ENCODE measurements at regions not wholly inside any gene's neighbourhood (a gene's known extent, or its start where the extent isn't known, plus 50 kb on each side); places are given as distances from the start of the nearest gene placed in this dataset.

GRCh38 chr13:27360562-27360961 is 63.9 kb upstream of the GTF3A start:
- intact Hi-C loops (cut with micrococcal nuclease; ENCODE audit: unreplicated experiment) (no loop called here), in situ Hi-C loops (cut with MboI) (no loop called here)
- Histone ChIP-seq H3K9me3 (replicated peaks; ENCODE audit: control insufficient read depth, insufficient read depth, low read length) (no peaks in the 10 kb centered on the region), H3K79me2 (ENCODE audit: control insufficient read depth, insufficient read depth, low read length) (no peaks in the 10 kb centered on the region), H3K27ac (ENCODE audit: control insufficient read depth, insufficient read depth) (no peak overlapping the region), H3K27me3 (replicated peaks in 1 of 2; ENCODE audit: control insufficient read depth in 2 of 2, insufficient read depth in 2 of 2, low read length in 1 of 2) (peaks cover 3 to 4% of the 10 kb centered on the region in 2 experiments; a peak in 1 of 4 replicates), H3K36me3 (ENCODE audit: control insufficient read depth in 2 of 2, insufficient read depth in 2 of 2, low read length in 1 of 2) (no peaks in the 10 kb centered on the region), H3K4me3 (no peak overlapping the region), H3K4me2 (ENCODE audit: control insufficient read depth, insufficient read depth) (no peak overlapping the region), H3K9ac (ENCODE audit: control insufficient read depth, insufficient read depth, low read length) (no peak overlapping the region), H4K20me1 (ENCODE audit: control insufficient read depth, insufficient read depth) (no peaks in the 10 kb centered on the region), H2AFZ (ENCODE audit: control insufficient read depth, low read depth, low read length) (no peak overlapping the region), H3K4me1 (ENCODE audit: control insufficient read depth, insufficient read depth, low read length) (no peaks in the 10 kb centered on the region)
- ATAC-seq: no peak
- no TSS peak for BruUV-seq (replicated peaks)
- 51% methylated on average over 9 of the region's 9 CpGs for WGBS (ENCODE audit: insufficient coverage, insufficient replicate concordance, low lambda C conversion rate, missing lambda C conversion rate)
- SMC1A ChIA-PET (ENCODE audit: uncharacterized antibody, unreplicated experiment): interaction anchor here (0.6 to 6.3 kb wide), 8 partner anchors 21 to 640 kb away, joined by 3 to 81 read pairs (median 3); no protein-coding TSS in a partner anchor
- CTCF ChIA-PET: interaction anchor here (1.2 to 10.3 kb wide), 15 partner anchors 8 to 623 kb away, joined by 3 to 186 read pairs (median 6); no protein-coding TSS in a partner anchor
- no peak for DNase-seq (ENCODE audit: low read depth, low spot score)
- POLR2A ChIA-PET: no interaction called here
- FAIRE-seq: no peak
- RAD21 ChIA-PET (ENCODE audit: unreplicated experiment): interaction anchor here (3.3 to 6.5 kb wide), 4 partner anchors 375 to 623 kb away, joined by 19 to 108 read pairs (median 48); no protein-coding TSS in a partner anchor
- no peak for TF ChIP-seq JUND (IDR thresholded peaks at IDR 0.05; ENCODE audit: low read depth, low read length)

GRCh38 chr13:27362064-27362751 is 62.2 kb upstream of the GTF3A start:
- H3K79me2 ChIP-seq (ENCODE audit: control insufficient read depth, insufficient read depth, low read length): no peaks in the 10 kb centered on the region
- no peak overlapping the region for H3K9ac ChIP-seq (ENCODE audit: control insufficient read depth, insufficient read depth, low read length)
- SMC1A ChIA-PET (ENCODE audit: uncharacterized antibody, unreplicated experiment): interaction anchor here (0.6 to 6.3 kb wide), 18 partner anchors 9 to 636 kb away, joined by 3 to 81 read pairs (median 4); no protein-coding TSS in a partner anchor
- no peaks in the 10 kb centered on the region for H3K36me3 ChIP-seq (ENCODE audit: control insufficient read depth in 2 of 2, insufficient read depth in 2 of 2, low read length in 1 of 2)
- DNase-seq (ENCODE audit: low read depth, low spot score): no peak
- H3K27ac ChIP-seq (ENCODE audit: control insufficient read depth, insufficient read depth): no peak overlapping the region
- H3K4me3 ChIP-seq: peak overlapping the region; percentile 29
- in situ Hi-C loops (cut with MboI): no loop called here
- CTCF ChIA-PET: interaction anchor here (0.5 to 10.3 kb wide), 57 partner anchors 9 to 622 kb away, joined by 3 to 186 read pairs (median 4); partner anchors contain the start of gene MTIF3
- peaks cover 3 to 4% of the 10 kb centered on the region in 2 experiments; a peak in 1 of 4 replicates for H3K27me3 ChIP-seq (replicated peaks in 1 of 2; ENCODE audit: control insufficient read depth in 2 of 2, insufficient read depth in 2 of 2, low read length in 1 of 2)
- no peaks in the 10 kb centered on the region for H3K4me1 ChIP-seq (ENCODE audit: control insufficient read depth, insufficient read depth, low read length)
- peak; percentile 76 for FAIRE-seq
- peak; percentile 98 for ATAC-seq
- intact Hi-C loops (cut with micrococcal nuclease; ENCODE audit: unreplicated experiment): loop anchor here (1.0 kb wide), 2 partner anchors 464 to 622 kb away; no protein-coding TSS in a partner anchor
- peak overlapping the region; percentile 56 for H3K4me2 ChIP-seq (ENCODE audit: control insufficient read depth, insufficient read depth)
- RAD21 ChIA-PET (ENCODE audit: unreplicated experiment): interaction anchor here (0.6 to 6.5 kb wide), 26 partner anchors 9 to 1018 kb away, joined by 3 to 108 read pairs (median 3); no protein-coding TSS in a partner anchor
- POLR2A ChIA-PET: interaction anchor here (0.6 kb wide), 2 partner anchors 12 to 387 kb away, joined by 3 to 8 read pairs; no protein-coding TSS in a partner anchor
- WGBS (ENCODE audit: insufficient coverage, insufficient replicate concordance, low lambda C conversion rate, missing lambda C conversion rate): 11% methylated on average over 36 of the region's 36 CpGs
- no TSS peak for BruUV-seq (replicated peaks)
- peak overlapping the region; percentile 45 for H2AFZ ChIP-seq (ENCODE audit: control insufficient read depth, low read depth, low read length)
- H4K20me1 ChIP-seq (ENCODE audit: control insufficient read depth, insufficient read depth): no peaks in the 10 kb centered on the region
- H3K9me3 ChIP-seq (replicated peaks; ENCODE audit: control insufficient read depth, insufficient read depth, low read length): no peaks in the 10 kb centered on the region
- TF ChIP-seq, protein P1, sequence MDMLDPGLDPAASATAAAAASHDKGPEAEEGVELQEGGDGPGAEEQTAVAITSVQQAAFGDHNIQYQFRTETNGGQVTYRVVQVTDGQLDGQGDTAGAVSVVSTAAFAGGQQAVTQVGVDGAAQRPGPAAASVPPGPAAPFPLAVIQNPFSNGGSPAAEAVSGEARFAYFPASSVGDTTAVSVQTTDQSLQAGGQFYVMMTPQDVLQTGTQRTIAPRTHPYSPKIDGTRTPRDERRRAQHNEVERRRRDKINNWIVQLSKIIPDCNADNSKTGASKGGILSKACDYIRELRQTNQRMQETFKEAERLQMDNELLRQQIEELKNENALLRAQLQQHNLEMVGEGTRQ (IDR thresholded peaks at IDR 0.05; ENCODE audit: borderline replicate concordance, low read depth, low read length): no peak
- TF ChIP-seq, protein P2, sequence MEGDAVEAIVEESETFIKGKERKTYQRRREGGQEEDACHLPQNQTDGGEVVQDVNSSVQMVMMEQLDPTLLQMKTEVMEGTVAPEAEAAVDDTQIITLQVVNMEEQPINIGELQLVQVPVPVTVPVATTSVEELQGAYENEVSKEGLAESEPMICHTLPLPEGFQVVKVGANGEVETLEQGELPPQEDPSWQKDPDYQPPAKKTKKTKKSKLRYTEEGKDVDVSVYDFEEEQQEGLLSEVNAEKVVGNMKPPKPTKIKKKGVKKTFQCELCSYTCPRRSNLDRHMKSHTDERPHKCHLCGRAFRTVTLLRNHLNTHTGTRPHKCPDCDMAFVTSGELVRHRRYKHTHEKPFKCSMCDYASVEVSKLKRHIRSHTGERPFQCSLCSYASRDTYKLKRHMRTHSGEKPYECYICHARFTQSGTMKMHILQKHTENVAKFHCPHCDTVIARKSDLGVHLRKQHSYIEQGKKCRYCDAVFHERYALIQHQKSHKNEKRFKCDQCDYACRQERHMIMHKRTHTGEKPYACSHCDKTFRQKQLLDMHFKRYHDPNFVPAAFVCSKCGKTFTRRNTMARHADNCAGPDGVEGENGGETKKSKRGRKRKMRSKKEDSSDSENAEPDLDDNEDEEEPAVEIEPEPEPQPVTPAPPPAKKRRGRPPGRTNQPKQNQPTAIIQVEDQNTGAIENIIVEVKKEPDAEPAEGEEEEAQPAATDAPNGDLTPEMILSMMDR (IDR thresholded peaks at IDR 0.05 in 2 of 3, conservative IDR thresholded peaks at IDR 0.05 in 1 of 3; ENCODE audit: control insufficient read depth in 2 of 3, extremely low read depth in 1 of 3, insufficient read depth in 1 of 3, low read depth in 3 of 3, low read length in 3 of 3): peak; percentile 93 to 96 (median 95)
- TF ChIP-seq SMC3 (IDR thresholded peaks at IDR 0.05; ENCODE audit: borderline replicate concordance, low read length): peak; percentile 90
- no peak for TF ChIP-seq ETV6 (conservative IDR thresholded peaks at IDR 0.05 in 1 of 2, IDR thresholded peaks at IDR 0.05 in 1 of 2; ENCODE audit: borderline replicate concordance in 1 of 2, low read depth in 1 of 2)
- no peak for TF ChIP-seq WRNIP1 (IDR thresholded peaks at IDR 0.05; ENCODE audit: borderline replicate concordance, low read depth, low read length)
- no peak for TF ChIP-seq NKRF (conservative IDR thresholded peaks at IDR 0.05)
- no peak for TF ChIP-seq ZNF384 (IDR thresholded peaks at IDR 0.05; ENCODE audit: borderline replicate concordance, low read depth, low read length)
- no peak for TF ChIP-seq GABPA (IDR thresholded peaks at IDR 0.05; ENCODE audit: low read depth)
